Parathyroid adenoma (tissue), 2 donors: ENCODE measurements at regions not wholly inside any gene's neighbourhood (a gene's known extent, or its start where the extent isn't known, plus 50 kb on each side); places are given as distances from the start of the nearest gene placed in this dataset.
"Not testable (repeated sequence)": the region's sequence is repeated elsewhere in the genome, so short reads cannot be mapped to it uniquely, and the experiment has no call there.

Source experiments
- H2AFZ ChIP-seq: fragments of 300-600 bp; sonication (generic); one replicate; pipeline ENCODE4 v1.7.0; 2017; ENCODE audit warnings: antibody characterized with exemption, mild to moderate bottlenecking
- H3K27ac ChIP-seq: fragments of 300-600 bp; sonication (generic); one replicate; pipeline ENCODE4 v1.7.0; 2017
- H3K27me3 ChIP-seq: fragments of 300-600 bp; sonication (generic); one replicate; pipeline ENCODE4 v1.7.0; 2017; ENCODE audit warnings: low read length; ENCODE audit not compliant: control insufficient read depth, insufficient read depth
- H3K36me3 ChIP-seq: fragments of 300-600 bp; sonication (generic); one replicate; pipeline ENCODE4 v1.7.0; 2017; ENCODE audit warnings: low read length; ENCODE audit not compliant: control insufficient read depth, insufficient read depth
- H3K4me1 ChIP-seq: fragments of 300-600 bp; sonication (generic); one replicate; pipeline ENCODE4 v1.7.0; 2017; ENCODE audit warnings: control low read depth
- H3K4me2 ChIP-seq: fragments of 300-600 bp; sonication (generic); one replicate; pipeline ENCODE4 v1.7.0; 2017; ENCODE audit warnings: low read length
- H3K4me3 ChIP-seq: fragments of 300-600 bp; sonication (generic); one replicate; pipeline ENCODE4 v1.7.0; 2017; ENCODE audit warnings: low read depth, low read length
- H3K79me2 ChIP-seq: fragments of 300-600 bp; sonication (generic); one replicate; pipeline ENCODE4 v1.7.0; 2017; ENCODE audit warnings: control low read depth
- H3K9ac ChIP-seq: fragments of 300-600 bp; sonication (generic); one replicate; pipeline ENCODE4 v1.7.0; 2017; ENCODE audit warnings: mild to moderate bottlenecking
- H3K9me3 ChIP-seq: fragments of 300-600 bp; sonication (generic); one replicate; pipeline ENCODE4 v1.7.0; 2017; ENCODE audit warnings: low read length; ENCODE audit not compliant: control insufficient read depth
- CTCF ChIP-seq: fragments of 300-600 bp; sonication (generic); IDR thresholded peaks from one replicate; pipeline ENCODE4 v1.7.0; 2017; ENCODE audit warnings: antibody characterized with exemption, mild to moderate bottlenecking
- donor health status: primary hyperparathyroidism.

GRCh38 chr5:122694884-122695283, 80.0 kb upstream of the SNX2 start:
- no peak for TF ChIP-seq CTCF
- Histone ChIP-seq H3K4me3 (no peak overlapping the region), H2AFZ (peak overlapping the region; percentile 19), H3K4me1 (no peaks in the 10 kb centered on the region), H3K27ac (no peak overlapping the region), H3K9ac (no peak overlapping the region), H3K9me3 (no peaks in the 10 kb centered on the region), H3K79me2 (no peaks in the 10 kb centered on the region), H3K4me2 (no peak overlapping the region), H3K27me3 (no peaks in the 10 kb centered on the region), H3K36me3 (no peaks in the 10 kb centered on the region)

- H3K36me3 ChIP-seq, H3K9ac ChIP-seq: not testable (repeated sequence)
These were observed 78.1 kb upstream of the SNX2 start for GRCh38 chr5:122696735-122697134.

GRCh38 chr5:122697191-122697590, 77.7 kb upstream of the SNX2 start:
- Histone ChIP-seq H3K27ac (no peak overlapping the region), H3K9ac (no peak overlapping the region), H3K4me1 (no peaks in the 10 kb centered on the region), H3K27me3 (no peaks in the 10 kb centered on the region), H3K79me2 (no peaks in the 10 kb centered on the region), H3K4me2 (no peak overlapping the region), H3K9me3 (no peaks in the 10 kb centered on the region), H3K36me3 (no peaks in the 10 kb centered on the region), H2AFZ (no peak overlapping the region), H3K4me3 (no peak overlapping the region)
- no peak for TF ChIP-seq CTCF

More at GRCh38 chr5:122696735-122697134, 78.1 kb upstream of the SNX2 start:
- not testable (repeated sequence) for H3K27me3 ChIP-seq, H3K4me2 ChIP-seq, H3K9me3 ChIP-seq, H2AFZ ChIP-seq, H3K27ac ChIP-seq, H3K4me3 ChIP-seq, H3K4me1 ChIP-seq, H3K79me2 ChIP-seq

GRCh38 chr5:122699201-122699600, 75.7 kb upstream of the SNX2 start:
- TF ChIP-seq CTCF, result no peak
- Histone ChIP-seq H3K4me3 (no peak overlapping the region), H2AFZ (no peak overlapping the region), H3K79me2 (no peaks in the 10 kb centered on the region), H3K4me1 (no peaks in the 10 kb centered on the region), H3K27ac (no peak overlapping the region), H3K36me3 (no peaks in the 10 kb centered on the region), H3K9me3 (no peaks in the 10 kb centered on the region), H3K9ac (no peak overlapping the region), H3K27me3 (no peaks in the 10 kb centered on the region), H3K4me2 (no peak overlapping the region)

GRCh38 chr5:122701640-122702523, 73.0 kb upstream of the SNX2 start:
- Histone ChIP-seq H3K27ac (no peak overlapping the region), H3K9me3 (no peaks in the 10 kb centered on the region), H3K27me3 (no peaks in the 10 kb centered on the region), H3K36me3 (no peaks in the 10 kb centered on the region), H3K4me1 (no peaks in the 10 kb centered on the region), H2AFZ (peak overlapping the region; percentile 15), H3K4me3 (no peak overlapping the region), H3K9ac (no peak overlapping the region), H3K4me2 (no peak overlapping the region), H3K79me2 (no peaks in the 10 kb centered on the region)
- TF ChIP-seq CTCF, result no peak
